Natural killer cell treated with Interleukin-12 subunit alpha and Interleukin-12 subunit beta and Interleukin-15 and Interleukin-18, amount 100 ng/mL, for 72 hours (primary cell): ENCODE measurements at regions not wholly inside any gene's neighbourhood (a gene's known extent, or its start where the extent isn't known, plus 50 kb on each side); places are given as distances from the start of the nearest gene placed in this dataset.
A peak's percentile ranks its signal among the peaks of the same experiment; 100 is the strongest.
"Not testable (repeated sequence)": the region's sequence is repeated elsewhere in the genome, so short reads cannot be mapped to it uniquely, and the experiment has no call there.

ENCODE experiments used
- ATAC-seq, 2 donors: fragments of 150-1000 bp; cut with Tn5 transposase in 1 of 2; sonication (Bioruptor Pico), chemical (Tn5 transposase) in 1 of 2; 2 replicates each; pipeline ENCODE4 v1.10.0; 2021
- DNase-seq: peaks from one replicate; pipeline ENCODE4 v3.0.0; 2022; ENCODE audit warnings: low spot score
- H3K27ac Mint-ChIP-seq, 2 donors: 1 replicate in 1 of 2; 2 replicates in 1 of 2; pipeline ENCODE4 v1.8.0; 2022; ENCODE audit warnings: mixed read lengths in 2 of 2, mild to moderate bottlenecking in 1 of 2, moderate library complexity in 1 of 2
- H3K27me3 Mint-ChIP-seq, 2 donors: 1 replicate in 1 of 2; 2 replicates in 1 of 2; pipeline ENCODE4 v1.8.0; 2022; ENCODE audit warnings: mixed read lengths in 2 of 2
- H3K36me3 Mint-ChIP-seq: one replicate; pipeline ENCODE4 v1.8.0; 2022; ENCODE audit warnings: mixed read lengths
- H3K4me1 Mint-ChIP-seq, 2 donors: 1 replicate in 1 of 2; 2 replicates in 1 of 2; pipeline ENCODE4 v1.8.0; 2022; ENCODE audit warnings: low read depth in 2 of 2, mixed read lengths in 2 of 2, mild to moderate bottlenecking in 1 of 2
- H3K4me3 Mint-ChIP-seq: one replicate; pipeline ENCODE4 v1.8.0; 2022; ENCODE audit warnings: mixed read lengths
- H3K9me3 Mint-ChIP-seq: 2 replicates; pipeline ENCODE4 v1.8.0; 2022; ENCODE audit warnings: mixed read lengths

GRCh38 chr6:140147825-140148814, 773.7 kb upstream of the CITED2 start:
- not testable (repeated sequence) for H3K36me3 Mint-ChIP-seq, H3K27me3 Mint-ChIP-seq, H3K4me3 Mint-ChIP-seq, H3K4me1 Mint-ChIP-seq, ATAC-seq, H3K9me3 Mint-ChIP-seq, H3K27ac Mint-ChIP-seq, DNase-seq

- ATAC-seq (no peak), DNase-seq (no peak)
- Mint-ChIP-seq H3K4me1 (no peaks in the 10 kb centered on the region), H3K4me3 (no peak overlapping the region), H3K27me3 (no peaks in the 10 kb centered on the region), H3K27ac (no peak overlapping the region), H3K9me3 (no peaks in the 10 kb centered on the region), H3K36me3 (no peaks in the 10 kb centered on the region)
These were observed 766.4 kb upstream of the CITED2 start for GRCh38 chr6:140140891-140141290.

- no peak for ATAC-seq
These were observed 764.0 kb upstream of the CITED2 start for GRCh38 chr6:140138311-140139010.

GRCh38 chr6:140134224-140134623, 759.8 kb upstream of the CITED2 start:
- no peak overlapping the region for H3K27ac Mint-ChIP-seq
- ATAC-seq, result no peak
- H3K4me1 Mint-ChIP-seq, result no peaks in the 10 kb centered on the region
- no peak overlapping the region for H3K4me3 Mint-ChIP-seq
- no peak for DNase-seq
- no peaks in the 10 kb centered on the region for H3K27me3 Mint-ChIP-seq
- H3K9me3 Mint-ChIP-seq, result peaks cover 11% of the 10 kb centered on the region
- H3K36me3 Mint-ChIP-seq, result peaks cover 8% of the 10 kb centered on the region

More at GRCh38 chr6:140138311-140139010, 764.0 kb upstream of the CITED2 start:
- H3K27me3 Mint-ChIP-seq, result no peaks in the 10 kb centered on the region
- H3K4me1 Mint-ChIP-seq, result no peaks in the 10 kb centered on the region
- no peak overlapping the region for H3K27ac Mint-ChIP-seq
- no peak for DNase-seq
- no peaks in the 10 kb centered on the region for H3K9me3 Mint-ChIP-seq
- H3K36me3 Mint-ChIP-seq, result no peaks in the 10 kb centered on the region
- no peak overlapping the region for H3K4me3 Mint-ChIP-seq

GRCh38 chr6:140130074-140130473, 755.6 kb upstream of the CITED2 start:
- H3K9me3 Mint-ChIP-seq, result peaks cover 17% of the 10 kb centered on the region
- H3K4me3 Mint-ChIP-seq, result no peak overlapping the region
- ATAC-seq (no peak), DNase-seq (no peak)
- no peaks in the 10 kb centered on the region for H3K27me3 Mint-ChIP-seq
- H3K4me1 Mint-ChIP-seq, result no peaks in the 10 kb centered on the region
- peaks cover 18% of the 10 kb centered on the region for H3K36me3 Mint-ChIP-seq
- no peak overlapping the region for H3K27ac Mint-ChIP-seq

- no peaks in the 10 kb centered on the region for H3K27me3 Mint-ChIP-seq
- no peak overlapping the region for H3K4me3 Mint-ChIP-seq
- no peaks in the 10 kb centered on the region for H3K4me1 Mint-ChIP-seq
- ATAC-seq (no peak), DNase-seq (no peak)
- H3K9me3 Mint-ChIP-seq, result peaks cover 7% of the 10 kb centered on the region
- peaks cover 12% of the 10 kb centered on the region for H3K36me3 Mint-ChIP-seq
- no peak overlapping the region for H3K27ac Mint-ChIP-seq
These were observed 750.0 kb upstream of the CITED2 start for GRCh38 chr6:140124498-140124897.

- no peak overlapping the region for H3K27ac Mint-ChIP-seq
- H3K36me3 Mint-ChIP-seq, result no peaks in the 10 kb centered on the region
- no peak for ATAC-seq
- no peaks in the 10 kb centered on the region for H3K4me1 Mint-ChIP-seq
- no peak for DNase-seq
- H3K4me3 Mint-ChIP-seq, result no peak overlapping the region
- H3K27me3 Mint-ChIP-seq, result peaks cover 3 to 6% of the 10 kb centered on the region in 2 donors
- H3K9me3 Mint-ChIP-seq, result no peaks in the 10 kb centered on the region
These were observed 733.7 kb upstream of the CITED2 start for GRCh38 chr6:140108167-140108566.

- DNase-seq (no peak), ATAC-seq (no peak)
- Mint-ChIP-seq H3K4me3 (no peak overlapping the region), H3K36me3 (no peaks in the 10 kb centered on the region), H3K27me3 (peaks cover 0 to 3% of the 10 kb centered on the region in 2 donors), H3K4me1 (no peaks in the 10 kb centered on the region), H3K27ac (no peak overlapping the region), H3K9me3 (no peaks in the 10 kb centered on the region)
These were observed 732.8 kb upstream of the CITED2 start for GRCh38 chr6:140107216-140107615.

- no peaks in the 10 kb centered on the region for H3K9me3 Mint-ChIP-seq
- ATAC-seq, result no peak
- H3K4me1 Mint-ChIP-seq, result peaks cover 7 to 10% of the 10 kb centered on the region in 2 donors
- H3K36me3 Mint-ChIP-seq, result no peaks in the 10 kb centered on the region
- no peak overlapping the region for H3K4me3 Mint-ChIP-seq
- DNase-seq, result no peak
- peaks cover 0 to 2% of the 10 kb centered on the region in 2 donors for H3K27me3 Mint-ChIP-seq
- H3K27ac Mint-ChIP-seq, result no peak overlapping the region
These were observed 731.4 kb upstream of the CITED2 start for GRCh38 chr6:140105857-140106256.

- Mint-ChIP-seq H3K4me1 (peaks cover 7 to 10% of the 10 kb centered on the region in 2 donors), H3K36me3 (no peaks in the 10 kb centered on the region), H3K4me3 (no peak overlapping the region), H3K9me3 (no peaks in the 10 kb centered on the region), H3K27me3 (no peaks in the 10 kb centered on the region), H3K27ac (no peak overlapping the region)
- ATAC-seq, result no peak
- no peak for DNase-seq
These were observed 730.8 kb upstream of the CITED2 start for GRCh38 chr6:140105241-140105640.

GRCh38 chr6:140101818-140102217, 727.4 kb upstream of the CITED2 start:
- no peak for DNase-seq
- no peaks in the 10 kb centered on the region for H3K27me3 Mint-ChIP-seq
- peak overlapping the region; percentile 53 for H3K4me3 Mint-ChIP-seq
- peak overlapping the region; percentile 32 to 72 for H3K27ac Mint-ChIP-seq
- H3K36me3 Mint-ChIP-seq, result no peaks in the 10 kb centered on the region
- peaks cover 7 to 10% of the 10 kb centered on the region in 2 donors for H3K4me1 Mint-ChIP-seq
- ATAC-seq, result peak in 1 of 2 donors; percentile 54
- H3K9me3 Mint-ChIP-seq, result no peaks in the 10 kb centered on the region

- DNase-seq, result no peak
- Mint-ChIP-seq H3K4me1 (peaks cover 7 to 10% of the 10 kb centered on the region in 2 donors), H3K9me3 (no peaks in the 10 kb centered on the region), H3K4me3 (peak overlapping the region; percentile 53), H3K27ac (peak overlapping the region; percentile 32 to 72), H3K27me3 (no peaks in the 10 kb centered on the region), H3K36me3 (no peaks in the 10 kb centered on the region)
- ATAC-seq, result peak; percentile 11 to 49
These were observed 726.9 kb upstream of the CITED2 start for GRCh38 chr6:140101367-140101766.

- ATAC-seq, result no peak
- Mint-ChIP-seq H3K36me3 (no peaks in the 10 kb centered on the region), H3K4me3 (no peak overlapping the region), H3K4me1 (no peaks in the 10 kb centered on the region), H3K27ac (no peak overlapping the region), H3K9me3 (no peaks in the 10 kb centered on the region), H3K27me3 (no peaks in the 10 kb centered on the region)
- no peak for DNase-seq
These were observed 721.1 kb upstream of the CITED2 start for GRCh38 chr6:140095532-140095931.

- no peaks in the 10 kb centered on the region for H3K9me3 Mint-ChIP-seq
- ATAC-seq, result no peak
- H3K27ac Mint-ChIP-seq, result no peak overlapping the region
- H3K4me3 Mint-ChIP-seq, result no peak overlapping the region
- no peak for DNase-seq
- no peaks in the 10 kb centered on the region for H3K36me3 Mint-ChIP-seq
- no peaks in the 10 kb centered on the region for H3K4me1 Mint-ChIP-seq
- H3K27me3 Mint-ChIP-seq, result no peaks in the 10 kb centered on the region
These were observed 717.4 kb upstream of the CITED2 start for GRCh38 chr6:140091895-140092294.
